Fibroblast of pulmonary artery (primary cell): ENCODE measurements at regions not wholly inside any gene's neighbourhood (a gene's known extent, or its start where the extent isn't known, plus 50 kb on each side); places are given as distances from the start of the nearest gene placed in this dataset.

Experiments used
- DNase-seq: peaks from one replicate; pipeline ENCODE4 v3.0.0-alpha.2; 2010; ENCODE audit warnings: low read depth
- H3K4me3 ChIP-seq: replicated peaks from 2 replicates; pipeline ENCODE4 v1.5.1; 2011; ENCODE audit warnings: low read depth, mild to moderate bottlenecking, control low read depth, low read length, moderate library complexity
- TF ChIP-seq, protein P1 (sequence below): IDR thresholded peaks from 2 replicates; pipeline ENCODE4 v1.5.1; 2011; ENCODE audit warnings: mild to moderate bottlenecking, control low read depth, low read length, inconsistent platforms; ENCODE audit errors: missing control alignments

DNA sequence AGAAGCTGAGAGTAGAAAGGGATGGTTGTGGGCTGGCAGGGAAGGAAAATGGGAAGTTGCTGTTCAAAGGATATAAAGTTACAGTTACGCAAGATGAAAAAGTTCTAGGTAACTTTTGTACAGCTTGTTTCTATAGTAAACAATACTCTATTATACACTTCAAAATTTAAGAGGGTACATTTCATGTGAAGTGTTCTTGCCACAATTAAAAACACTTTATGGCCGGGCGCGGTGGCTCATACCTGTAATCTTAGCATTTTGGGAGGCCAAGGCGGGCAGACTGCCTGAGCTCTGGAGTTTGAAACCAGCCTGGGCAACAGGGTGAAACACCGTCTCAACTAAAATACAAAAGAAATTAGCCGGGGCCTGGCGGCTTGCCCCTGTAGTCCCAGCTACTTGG, 623.6 kb downstream of the STIM2 start:
- no peak for DNase-seq
- TF ChIP-seq, protein P1, sequence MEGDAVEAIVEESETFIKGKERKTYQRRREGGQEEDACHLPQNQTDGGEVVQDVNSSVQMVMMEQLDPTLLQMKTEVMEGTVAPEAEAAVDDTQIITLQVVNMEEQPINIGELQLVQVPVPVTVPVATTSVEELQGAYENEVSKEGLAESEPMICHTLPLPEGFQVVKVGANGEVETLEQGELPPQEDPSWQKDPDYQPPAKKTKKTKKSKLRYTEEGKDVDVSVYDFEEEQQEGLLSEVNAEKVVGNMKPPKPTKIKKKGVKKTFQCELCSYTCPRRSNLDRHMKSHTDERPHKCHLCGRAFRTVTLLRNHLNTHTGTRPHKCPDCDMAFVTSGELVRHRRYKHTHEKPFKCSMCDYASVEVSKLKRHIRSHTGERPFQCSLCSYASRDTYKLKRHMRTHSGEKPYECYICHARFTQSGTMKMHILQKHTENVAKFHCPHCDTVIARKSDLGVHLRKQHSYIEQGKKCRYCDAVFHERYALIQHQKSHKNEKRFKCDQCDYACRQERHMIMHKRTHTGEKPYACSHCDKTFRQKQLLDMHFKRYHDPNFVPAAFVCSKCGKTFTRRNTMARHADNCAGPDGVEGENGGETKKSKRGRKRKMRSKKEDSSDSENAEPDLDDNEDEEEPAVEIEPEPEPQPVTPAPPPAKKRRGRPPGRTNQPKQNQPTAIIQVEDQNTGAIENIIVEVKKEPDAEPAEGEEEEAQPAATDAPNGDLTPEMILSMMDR: no peak
- H3K4me3 ChIP-seq: no peak overlapping the region

DNA sequence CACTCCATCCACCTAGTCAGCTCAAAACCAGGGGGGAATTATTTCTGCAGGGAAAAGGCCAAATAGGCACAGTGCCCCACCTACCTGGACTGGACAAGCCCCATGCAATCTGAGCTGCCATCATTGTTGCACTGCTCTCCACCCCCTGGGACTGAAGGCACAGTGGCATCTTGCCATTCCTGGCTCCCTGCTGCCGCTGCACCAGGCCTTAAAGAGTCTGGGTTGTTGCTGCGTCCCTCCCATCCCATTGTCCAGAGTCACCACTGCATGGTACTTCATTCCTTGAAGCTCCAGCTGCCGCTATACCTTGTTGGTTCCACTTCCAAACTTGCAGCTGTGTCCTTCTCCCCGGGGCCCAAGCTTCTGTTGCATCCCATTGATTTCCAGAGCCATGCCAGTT, 629.7 kb downstream of the STIM2 start:
- no peak overlapping the region for H3K4me3 ChIP-seq
- DNase-seq: no peak
- TF ChIP-seq, protein P1: no peak

DNA sequence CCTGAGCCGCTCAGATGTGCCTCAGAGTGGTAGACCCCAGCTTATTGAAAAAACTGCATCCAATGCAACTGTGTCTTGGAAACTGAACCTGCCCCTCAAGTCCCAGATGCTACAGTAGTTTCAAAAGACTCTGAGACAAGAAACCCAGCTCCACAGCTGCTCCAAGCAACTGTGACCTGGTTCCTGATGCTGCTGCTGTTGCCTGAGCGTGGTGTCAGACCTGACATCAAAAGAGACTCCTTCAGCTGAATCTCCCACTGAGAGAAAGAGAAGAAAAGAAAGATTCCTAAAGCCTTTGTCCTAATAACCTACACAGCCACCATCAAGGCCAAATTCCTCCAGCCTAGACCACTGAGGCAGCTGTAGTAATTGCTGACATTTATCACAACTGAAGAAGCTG, 630.1 kb downstream of the STIM2 start:
- DNase-seq: no peak
- H3K4me3 ChIP-seq: no peak overlapping the region
- TF ChIP-seq, protein P1: no peak

DNA sequence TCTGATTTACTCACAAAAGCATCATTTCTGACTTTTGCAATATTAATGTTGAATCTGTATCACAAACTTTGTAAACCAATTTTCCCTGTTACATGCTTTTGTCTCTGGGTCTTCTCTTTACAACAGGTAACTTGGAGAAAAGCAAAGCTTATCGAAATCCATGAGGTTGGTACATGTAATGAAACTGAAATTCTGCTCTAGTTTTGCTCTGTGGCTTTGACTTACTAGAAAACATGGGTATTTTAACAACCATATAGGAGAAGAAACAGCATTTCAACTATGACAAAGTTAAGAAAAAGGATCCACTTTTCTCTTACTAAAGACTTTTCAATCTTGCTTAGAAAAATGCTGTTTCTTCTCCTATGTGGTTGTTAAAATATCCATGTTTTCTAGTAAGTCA, 645.8 kb downstream of the STIM2 start:
- TF ChIP-seq, protein P1: no peak
- no peak for DNase-seq

DNA sequence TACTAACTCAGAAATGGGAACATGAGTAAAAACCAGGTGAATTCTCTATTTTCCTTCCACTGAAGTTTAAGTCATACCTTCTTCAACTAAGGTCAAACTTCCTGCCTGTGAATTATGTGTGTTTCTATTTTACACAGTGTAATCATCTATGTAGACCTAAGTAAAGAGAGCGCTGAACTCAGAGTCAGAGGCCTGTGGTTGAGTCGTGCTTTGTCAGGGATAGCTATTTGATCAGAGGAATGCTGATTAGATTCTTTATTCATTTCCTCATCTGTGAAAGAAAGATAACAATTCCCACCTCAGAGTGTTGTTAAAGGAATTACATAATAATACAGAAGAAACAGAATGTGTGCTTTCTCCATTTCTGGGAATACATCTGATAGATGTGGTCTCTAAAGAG, 654.1 kb downstream of the STIM2 start:
- H3K4me3 ChIP-seq: no peak overlapping the region
- TF ChIP-seq, protein P1: no peak
- DNase-seq: no peak

More for the DNA sequence above, 645.8 kb downstream of the STIM2 start:
- H3K4me3 ChIP-seq: no peak overlapping the region

DNA sequence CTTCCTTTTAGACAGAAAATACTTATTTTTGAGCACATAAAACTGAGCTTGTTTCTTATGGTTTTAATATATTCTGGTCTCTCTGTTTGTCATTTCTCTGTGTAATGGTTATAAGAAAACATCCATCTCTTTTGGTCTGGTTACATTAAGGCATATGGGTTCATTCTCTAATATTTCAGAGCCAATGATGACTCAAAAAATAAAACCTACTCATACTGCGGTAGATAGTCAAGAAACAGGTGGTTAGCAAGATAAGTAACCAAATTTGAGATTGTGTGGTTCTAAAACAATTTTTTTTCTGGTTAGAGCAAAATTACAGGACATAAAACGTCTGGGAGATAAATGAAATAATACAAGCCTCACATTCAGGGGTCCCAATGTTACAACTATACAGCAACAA, 654.5 kb downstream of the STIM2 start:
- H3K4me3 ChIP-seq: no peak overlapping the region
- DNase-seq: no peak
- TF ChIP-seq, protein P1: no peak

DNA sequence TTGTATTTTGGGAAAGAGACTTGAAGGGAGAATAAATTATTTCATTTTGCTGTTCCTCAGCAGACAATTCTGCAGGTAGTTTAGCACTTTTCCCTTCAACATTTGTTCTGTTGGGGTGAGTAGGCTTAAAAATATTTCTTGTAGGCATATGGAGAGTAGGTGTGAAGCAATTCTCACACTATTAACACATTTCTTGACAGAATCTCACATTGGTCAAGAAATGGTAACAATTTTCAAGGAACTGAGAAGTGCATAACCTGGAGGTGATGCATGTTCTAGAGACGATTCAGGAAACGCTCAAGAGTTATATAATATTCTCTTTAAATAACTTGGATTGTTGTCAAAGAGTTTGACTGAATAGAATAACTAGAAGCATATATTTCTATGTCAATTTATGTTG, 658.2 kb downstream of the STIM2 start:
- no peak for DNase-seq
- H3K4me3 ChIP-seq: no peak overlapping the region
- TF ChIP-seq, protein P1: no peak
